Tibial nerve (tissue), 4 donors: ENCODE measurements at regions not wholly inside any gene's neighbourhood (a gene's known extent, or its start where the extent isn't known, plus 50 kb on each side); places are given as distances from the start of the nearest gene placed in this dataset.

Experiments
- EP300 ChIP-seq, 2 donors: sonication (generic); formaldehyde crosslinking; IDR thresholded peaks; one replicate each; pipeline ENCODE4 v1.6.1; 2017; ENCODE audit warnings: antibody characterized with exemption in 2 of 2, mild to moderate bottlenecking in 1 of 2
- TF ChIP-seq, protein P1 (sequence below), 5 experiments: fragments of 200-600 bp in 3 of 5; fragments of 450-650 bp in 2 of 5; sonication (generic) in 3 of 5; IDR thresholded peaks; one replicate each; pipeline ENCODE4 v1.5.1; 2016 to 2019; ENCODE audit warnings: antibody characterized with exemption in 5 of 5, mild to moderate bottlenecking in 3 of 5, moderate library complexity in 2 of 5

DNA sequence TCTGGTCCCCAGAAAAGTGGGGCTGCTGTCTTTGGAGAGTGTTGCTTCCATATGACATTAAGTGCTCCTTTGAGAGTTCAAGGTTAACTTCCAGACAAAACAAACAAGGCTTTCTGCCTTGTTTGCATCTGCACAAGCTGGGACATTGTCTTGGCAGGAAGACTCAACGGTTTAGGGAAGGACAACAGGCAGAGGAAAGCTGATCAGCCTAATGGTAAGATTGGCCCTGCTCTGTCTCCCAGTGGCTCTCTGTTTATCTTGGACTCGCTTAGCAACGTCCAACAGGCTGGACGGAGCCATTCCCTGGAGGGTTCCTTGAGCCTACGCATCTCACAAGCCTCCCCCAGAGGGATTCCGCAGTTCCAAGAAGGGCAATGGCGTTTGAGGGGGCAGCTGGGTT lies 62.2 kb upstream of the SLC44A3 start:
- TF ChIP-seq, protein P1, sequence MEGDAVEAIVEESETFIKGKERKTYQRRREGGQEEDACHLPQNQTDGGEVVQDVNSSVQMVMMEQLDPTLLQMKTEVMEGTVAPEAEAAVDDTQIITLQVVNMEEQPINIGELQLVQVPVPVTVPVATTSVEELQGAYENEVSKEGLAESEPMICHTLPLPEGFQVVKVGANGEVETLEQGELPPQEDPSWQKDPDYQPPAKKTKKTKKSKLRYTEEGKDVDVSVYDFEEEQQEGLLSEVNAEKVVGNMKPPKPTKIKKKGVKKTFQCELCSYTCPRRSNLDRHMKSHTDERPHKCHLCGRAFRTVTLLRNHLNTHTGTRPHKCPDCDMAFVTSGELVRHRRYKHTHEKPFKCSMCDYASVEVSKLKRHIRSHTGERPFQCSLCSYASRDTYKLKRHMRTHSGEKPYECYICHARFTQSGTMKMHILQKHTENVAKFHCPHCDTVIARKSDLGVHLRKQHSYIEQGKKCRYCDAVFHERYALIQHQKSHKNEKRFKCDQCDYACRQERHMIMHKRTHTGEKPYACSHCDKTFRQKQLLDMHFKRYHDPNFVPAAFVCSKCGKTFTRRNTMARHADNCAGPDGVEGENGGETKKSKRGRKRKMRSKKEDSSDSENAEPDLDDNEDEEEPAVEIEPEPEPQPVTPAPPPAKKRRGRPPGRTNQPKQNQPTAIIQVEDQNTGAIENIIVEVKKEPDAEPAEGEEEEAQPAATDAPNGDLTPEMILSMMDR (IDR thresholded peaks at IDR 0.05), result no peak
- peak in 1 of 2 donors; percentile 30 for TF ChIP-seq EP300 (IDR thresholded peaks at IDR 0.05)
